Fibroblast of the aortic adventitia (primary cell): ENCODE measurements at regions not wholly inside any gene's neighbourhood (a gene's known extent, or its start where the extent isn't known, plus 50 kb on each side); places are given as distances from the start of the nearest gene placed in this dataset.

Experiments
- DNase-seq: peaks from one replicate; pipeline ENCODE4 v3.0.0-alpha.2; 2010; ENCODE audit warnings: low read depth
- H3K4me3 ChIP-seq: 2 replicates; pipeline ENCODE4 v1.5.1; 2011; ENCODE audit warnings: low read depth, mild to moderate bottlenecking, control low read depth, low read length, moderate library complexity
- TF ChIP-seq, protein P1 (sequence below): IDR thresholded peaks from 2 replicates; pipeline ENCODE4 v1.5.1; 2011; ENCODE audit warnings: mild to moderate bottlenecking, low read length, control low read depth, inconsistent platforms; ENCODE audit not compliant: insufficient read depth

DNA sequence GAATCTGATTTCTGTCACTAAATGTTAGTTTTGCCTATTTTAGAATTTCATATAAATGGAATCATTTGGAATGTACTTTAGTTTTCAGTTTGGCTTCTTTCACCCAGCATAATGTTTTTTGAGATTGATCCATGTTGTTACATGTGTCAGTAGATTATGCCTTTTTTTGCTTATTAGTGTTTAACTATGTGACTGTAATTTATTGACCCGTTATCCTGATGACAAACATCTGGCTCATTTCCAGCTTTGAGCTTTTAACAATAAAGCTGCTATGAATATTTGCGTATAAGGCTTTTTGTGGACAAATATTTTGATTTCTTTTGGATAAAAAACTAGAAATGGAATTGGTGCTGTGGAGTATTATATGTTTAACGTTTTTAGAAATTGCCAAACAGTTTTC is 254.5 kb upstream of the CFAP20DC start:
- H3K4me3 ChIP-seq, result no peak overlapping the region
- no peak for DNase-seq
- TF ChIP-seq, protein P1, sequence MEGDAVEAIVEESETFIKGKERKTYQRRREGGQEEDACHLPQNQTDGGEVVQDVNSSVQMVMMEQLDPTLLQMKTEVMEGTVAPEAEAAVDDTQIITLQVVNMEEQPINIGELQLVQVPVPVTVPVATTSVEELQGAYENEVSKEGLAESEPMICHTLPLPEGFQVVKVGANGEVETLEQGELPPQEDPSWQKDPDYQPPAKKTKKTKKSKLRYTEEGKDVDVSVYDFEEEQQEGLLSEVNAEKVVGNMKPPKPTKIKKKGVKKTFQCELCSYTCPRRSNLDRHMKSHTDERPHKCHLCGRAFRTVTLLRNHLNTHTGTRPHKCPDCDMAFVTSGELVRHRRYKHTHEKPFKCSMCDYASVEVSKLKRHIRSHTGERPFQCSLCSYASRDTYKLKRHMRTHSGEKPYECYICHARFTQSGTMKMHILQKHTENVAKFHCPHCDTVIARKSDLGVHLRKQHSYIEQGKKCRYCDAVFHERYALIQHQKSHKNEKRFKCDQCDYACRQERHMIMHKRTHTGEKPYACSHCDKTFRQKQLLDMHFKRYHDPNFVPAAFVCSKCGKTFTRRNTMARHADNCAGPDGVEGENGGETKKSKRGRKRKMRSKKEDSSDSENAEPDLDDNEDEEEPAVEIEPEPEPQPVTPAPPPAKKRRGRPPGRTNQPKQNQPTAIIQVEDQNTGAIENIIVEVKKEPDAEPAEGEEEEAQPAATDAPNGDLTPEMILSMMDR, result no peak

DNA sequence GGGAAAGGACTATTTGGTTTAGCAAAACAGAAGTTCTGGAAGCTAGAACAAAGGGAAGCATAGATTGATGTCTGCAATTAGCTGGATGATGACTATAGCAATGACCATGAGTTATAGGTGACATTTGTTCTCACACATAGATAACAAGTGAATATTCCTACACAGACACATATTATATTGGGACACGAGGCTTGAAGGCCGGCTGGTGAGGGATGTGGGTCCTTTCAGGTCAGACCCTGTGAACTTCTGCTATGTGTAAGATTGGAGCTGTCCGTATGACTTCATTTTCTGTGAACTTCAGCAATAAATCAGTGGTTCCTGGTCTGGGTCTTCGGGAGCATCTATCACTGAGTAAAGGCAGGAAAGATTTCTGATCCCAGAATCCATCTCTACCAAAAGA is 253.6 kb upstream of the CFAP20DC start:
- DNase-seq, result no peak
- H3K4me3 ChIP-seq, result no peak overlapping the region
- TF ChIP-seq, protein P1, result no peak

DNA sequence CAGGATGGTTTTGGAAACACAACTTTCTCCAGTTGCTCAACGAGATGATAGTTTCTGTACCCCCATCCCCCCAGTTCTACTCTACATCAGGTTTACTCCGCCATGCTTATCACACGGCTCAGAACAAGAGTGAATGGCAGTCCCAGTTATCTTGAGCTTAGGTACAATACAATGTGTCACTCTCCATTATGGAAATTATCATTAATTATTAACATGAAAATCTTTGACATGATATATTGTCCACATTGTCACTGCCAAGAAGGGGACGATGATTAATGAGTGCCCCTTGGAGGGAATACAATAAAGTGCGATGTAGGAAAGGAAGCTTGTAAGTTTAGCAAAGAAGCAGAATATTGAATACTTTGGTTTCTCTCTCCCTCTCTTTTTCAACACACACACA is 252.6 kb upstream of the CFAP20DC start:
- TF ChIP-seq, protein P1, result no peak
- DNase-seq, result no peak
- no peak overlapping the region for H3K4me3 ChIP-seq

DNA sequence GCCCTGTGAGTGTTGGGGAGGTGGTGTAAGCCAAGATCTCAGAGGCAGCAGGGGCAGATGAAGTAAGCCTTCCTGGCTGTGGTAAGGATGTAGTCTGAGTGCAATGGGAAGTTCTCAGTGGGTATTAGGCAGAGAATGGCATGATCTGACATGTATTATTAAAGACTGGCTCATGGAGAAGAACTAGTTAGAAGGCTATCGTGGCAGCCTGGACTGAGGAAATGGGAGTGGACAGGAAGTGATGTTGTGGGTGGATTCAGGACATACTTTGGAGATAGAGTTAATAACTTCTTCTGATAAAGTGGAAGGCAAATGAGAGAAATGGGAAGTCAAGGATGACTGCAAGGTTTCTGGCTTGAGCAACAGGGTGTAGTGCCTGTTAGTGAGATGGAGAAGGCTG is 250.9 kb upstream of the CFAP20DC start:
- TF ChIP-seq, protein P1, result no peak
- no peak overlapping the region for H3K4me3 ChIP-seq
- DNase-seq, result peak; percentile 68

DNA sequence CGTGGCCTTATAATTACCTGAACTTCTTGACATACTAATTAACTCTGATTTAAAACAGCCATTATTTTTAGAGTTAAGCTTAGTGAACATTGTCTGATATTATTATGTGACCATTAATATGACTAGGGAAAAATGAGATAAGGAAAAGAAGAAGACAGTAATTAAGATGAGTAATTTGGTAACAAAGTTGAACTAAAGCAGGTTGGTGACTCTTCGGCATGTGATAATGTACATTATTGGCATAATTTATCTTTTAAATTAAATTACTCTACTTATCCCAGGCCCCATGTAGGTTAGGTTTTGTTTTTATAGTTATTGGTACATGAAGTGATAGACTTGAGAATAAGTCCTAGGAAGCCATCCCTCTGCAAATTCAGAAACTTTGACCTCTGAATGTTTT is 249.7 kb upstream of the CFAP20DC start:
- no peak overlapping the region for H3K4me3 ChIP-seq
- TF ChIP-seq, protein P1, result no peak
- DNase-seq, result no peak

DNA sequence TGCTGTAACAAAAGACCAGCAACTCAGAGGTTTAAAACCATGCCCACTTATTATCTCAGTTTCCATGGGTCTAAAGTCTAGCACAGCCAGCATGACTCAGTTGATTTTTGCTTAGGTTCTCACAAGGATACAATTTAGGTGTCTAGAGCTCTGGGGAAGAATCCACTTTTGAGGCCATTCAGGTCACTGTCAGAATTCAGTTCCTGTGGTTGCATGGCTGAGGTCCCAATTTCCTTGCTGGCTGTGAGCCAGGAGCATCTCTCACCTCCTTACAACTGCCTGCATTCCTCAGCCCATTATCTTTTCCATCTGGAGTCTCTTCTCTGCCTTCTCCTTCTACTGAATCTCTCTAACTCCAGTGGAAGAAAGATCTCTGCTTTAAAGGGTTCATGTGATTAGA is 240.5 kb upstream of the CFAP20DC start:
- H3K4me3 ChIP-seq, result no peak overlapping the region
- no peak for DNase-seq
- TF ChIP-seq, protein P1, result no peak

DNA sequence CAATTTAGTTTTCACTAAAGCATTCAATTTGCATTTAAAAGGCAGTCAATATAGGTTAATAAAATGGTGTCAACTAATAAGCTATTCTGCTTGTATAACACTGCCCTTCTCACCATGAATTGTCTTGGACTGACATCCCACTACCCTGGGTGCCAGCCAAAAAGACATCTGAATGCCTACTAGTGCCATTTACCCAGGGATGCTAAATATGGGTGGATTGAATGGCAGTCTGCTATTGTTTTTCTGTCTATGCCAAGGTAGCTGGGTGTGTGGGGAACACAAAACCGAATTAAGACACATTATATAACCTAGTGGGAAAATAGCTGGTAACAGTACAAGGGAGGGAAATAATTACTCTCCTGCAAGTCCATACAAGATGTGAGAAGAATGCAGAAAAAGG is 240.0 kb upstream of the CFAP20DC start:
- H3K4me3 ChIP-seq, result no peak overlapping the region
- TF ChIP-seq, protein P1, result no peak
- DNase-seq, result no peak
